ENCODE measurements at regions not wholly inside any gene's neighbourhood (a gene's known extent, or its start where the extent isn't known, plus 50 kb on each side); places are given as distances from the start of the nearest gene placed in this dataset.
"Not testable (repeated sequence)": the region's sequence is repeated elsewhere in the genome, so short reads cannot be mapped to it uniquely, and the experiment has no call there.

DNA sequence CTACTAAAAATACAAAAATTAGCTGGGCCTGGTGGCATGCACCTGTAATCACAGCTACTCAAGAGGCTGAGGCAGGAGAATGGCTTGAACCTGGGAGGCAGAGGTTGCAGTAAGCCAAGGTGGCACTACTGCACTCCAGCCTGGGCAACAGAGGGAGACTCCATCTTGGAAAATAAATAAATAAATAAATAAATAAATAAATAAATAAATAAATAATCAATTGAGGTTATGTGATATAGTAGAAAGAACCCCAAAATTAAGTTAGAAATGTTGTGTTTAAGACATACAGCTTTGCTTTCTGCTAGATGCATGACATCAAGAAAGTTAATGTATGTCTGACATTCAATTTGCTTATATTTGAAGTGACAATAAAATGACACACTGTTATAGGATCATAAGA lies 1277.7 kb upstream of the ADGRL2 start:
- H3K27me3 Mint-ChIP-seq (ENCODE audit: low read depth); DNase-seq; H3K36me3 Mint-ChIP-seq (ENCODE audit: insufficient read depth in 2 of 2); H3K27ac Mint-ChIP-seq; ATAC-seq (replicated peaks in 1 of 2); H3K4me1 Mint-ChIP-seq (ENCODE audit: low read depth); H3K4me3 Mint-ChIP-seq; H3K9me3 Mint-ChIP-seq: not testable (repeated sequence)

DNA sequence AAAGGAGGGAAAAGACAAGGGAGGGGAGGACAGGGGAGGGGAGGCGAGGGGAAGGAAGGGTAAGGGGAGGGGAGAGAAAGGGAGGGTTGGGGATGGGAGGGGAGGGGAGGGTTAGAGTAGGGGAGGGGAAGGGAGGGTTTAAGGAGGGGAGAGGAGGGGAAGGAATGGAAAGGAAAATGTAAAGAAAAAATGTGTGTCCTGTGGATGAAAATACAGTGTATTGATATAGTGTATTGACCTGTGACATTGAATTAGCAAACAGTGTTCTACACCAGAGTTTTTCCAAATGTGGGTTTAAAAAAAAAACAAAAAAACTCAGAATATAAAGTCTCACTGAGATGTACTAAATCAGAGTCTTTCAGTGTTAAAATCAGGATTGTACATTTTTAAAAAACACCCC lies 1279.8 kb upstream of the ADGRL2 start:
- Mint-ChIP-seq H3K27me3 (ENCODE audit: low read depth) (no peaks in the 10 kb centered on the region), H3K4me3 (no peak overlapping the region), H3K9me3 (peaks cover 5 to 12% of the 10 kb centered on the region in 2 donors), H3K36me3 (ENCODE audit: insufficient read depth in 2 of 2) (no peaks in the 10 kb centered on the region), H3K4me1 (ENCODE audit: low read depth) (no peaks in the 10 kb centered on the region), H3K27ac (no peak overlapping the region)
- DNase-seq (no peak), ATAC-seq (replicated peaks in 1 of 2) (no peak)

- DNase-seq: no peak
- ATAC-seq (replicated peaks in 1 of 2): no peak
- H3K4me3 Mint-ChIP-seq: no peak overlapping the region
- no peaks in the 10 kb centered on the region for H3K4me1 Mint-ChIP-seq (ENCODE audit: low read depth)
- no peaks in the 10 kb centered on the region for H3K27me3 Mint-ChIP-seq (ENCODE audit: low read depth)
- no peak overlapping the region for H3K27ac Mint-ChIP-seq
- peaks cover 5 to 8% of the 10 kb centered on the region in 2 donors for H3K9me3 Mint-ChIP-seq
- H3K36me3 Mint-ChIP-seq (ENCODE audit: insufficient read depth in 2 of 2): no peaks in the 10 kb centered on the region
These were observed 1283.7 kb upstream of the ADGRL2 start for GRCh38 chr1:80517062-80517461.

- DNase-seq (no peak), ATAC-seq (replicated peaks in 1 of 2) (no peak)
- Mint-ChIP-seq H3K4me3 (no peak overlapping the region), H3K4me1 (ENCODE audit: low read depth) (no peaks in the 10 kb centered on the region), H3K27ac (no peak overlapping the region), H3K36me3 (ENCODE audit: insufficient read depth in 2 of 2) (no peaks in the 10 kb centered on the region), H3K27me3 (ENCODE audit: low read depth) (no peaks in the 10 kb centered on the region), H3K9me3 (peaks cover 0 to 2% of the 10 kb centered on the region in 2 donors)
These were observed 1290.7 kb upstream of the ADGRL2 start for GRCh38 chr1:80509965-80510522.

DNA sequence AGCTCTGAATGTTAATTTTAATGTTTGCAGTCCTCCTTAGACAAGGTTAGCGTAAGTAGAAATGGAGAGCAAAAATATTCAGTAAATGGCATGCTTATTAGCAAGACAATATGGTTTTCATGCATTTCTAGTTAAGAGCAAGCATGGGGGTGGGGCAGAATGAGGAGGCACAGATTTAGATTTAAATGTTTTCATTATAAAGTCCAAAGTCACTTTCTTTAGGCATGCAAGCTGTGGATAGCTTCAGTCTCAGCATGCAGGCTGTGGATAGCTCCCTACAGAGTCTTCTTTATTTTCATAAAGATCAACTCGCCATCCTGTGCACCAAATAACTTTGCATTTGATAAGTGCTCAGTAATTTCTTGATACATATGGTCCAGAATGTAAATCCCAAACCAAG lies 1294.5 kb upstream of the ADGRL2 start:
- H3K4me1 Mint-ChIP-seq (ENCODE audit: low read depth): no peaks in the 10 kb centered on the region
- no peak for DNase-seq
- H3K9me3 Mint-ChIP-seq: peaks cover 3 to 9% of the 10 kb centered on the region in 2 donors
- no peak for ATAC-seq (replicated peaks in 1 of 2)
- H3K27me3 Mint-ChIP-seq (ENCODE audit: low read depth): no peaks in the 10 kb centered on the region
- H3K36me3 Mint-ChIP-seq (ENCODE audit: insufficient read depth in 2 of 2): no peaks in the 10 kb centered on the region
- H3K4me3 Mint-ChIP-seq: no peak overlapping the region
- H3K27ac Mint-ChIP-seq: no peak overlapping the region

DNA sequence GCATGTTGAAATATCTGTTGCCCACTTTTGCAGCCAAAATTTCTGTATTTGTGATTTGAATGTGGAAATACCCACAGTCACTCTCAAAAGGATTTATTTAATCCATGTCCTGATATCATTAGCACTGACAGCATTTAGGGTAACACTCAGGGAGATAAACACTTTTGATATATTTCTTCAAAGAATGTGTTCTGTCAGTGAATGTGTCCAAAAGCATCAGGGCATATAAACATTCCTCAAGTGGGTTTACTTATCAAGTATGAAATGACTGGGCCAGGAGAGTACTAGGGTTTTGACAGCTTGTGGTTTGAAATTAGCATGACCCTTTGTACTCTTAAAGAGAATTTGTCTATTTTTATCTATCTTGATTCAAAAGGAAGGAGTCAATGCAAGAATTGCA lies 1302.1 kb upstream of the ADGRL2 start:
- no peak for DNase-seq
- H3K4me3 Mint-ChIP-seq: no peak overlapping the region
- H3K27me3 Mint-ChIP-seq (ENCODE audit: low read depth): no peaks in the 10 kb centered on the region
- no peak for ATAC-seq (replicated peaks in 1 of 2)
- H3K4me1 Mint-ChIP-seq (ENCODE audit: low read depth): no peaks in the 10 kb centered on the region
- H3K9me3 Mint-ChIP-seq: peaks cover 0 to 5% of the 10 kb centered on the region in 2 donors
- no peaks in the 10 kb centered on the region for H3K36me3 Mint-ChIP-seq (ENCODE audit: insufficient read depth in 2 of 2)
- no peak overlapping the region for H3K27ac Mint-ChIP-seq

GRCh38 chr1:80495806-80496205 lies 1304.9 kb upstream of the ADGRL2 start:
- Mint-ChIP-seq H3K27me3 (ENCODE audit: low read depth) (no peaks in the 10 kb centered on the region), H3K27ac (no peak overlapping the region), H3K9me3 (no peaks in the 10 kb centered on the region), H3K4me3 (no peak overlapping the region), H3K36me3 (ENCODE audit: insufficient read depth in 2 of 2) (peaks cover 0 to 1% of the 10 kb centered on the region in 2 donors), H3K4me1 (ENCODE audit: low read depth) (no peaks in the 10 kb centered on the region)
- ATAC-seq (replicated peaks in 1 of 2): no peak
- DNase-seq: no peak

GRCh38 chr1:80472145-80472544 lies 1328.6 kb upstream of the ADGRL2 start:
- Mint-ChIP-seq H3K4me3 (no peak overlapping the region), H3K36me3 (ENCODE audit: insufficient read depth in 2 of 2) (no peaks in the 10 kb centered on the region), H3K4me1 (ENCODE audit: low read depth) (no peaks in the 10 kb centered on the region), H3K27me3 (ENCODE audit: low read depth) (no peaks in the 10 kb centered on the region), H3K27ac (no peak overlapping the region), H3K9me3 (peaks cover 2 to 3% of the 10 kb centered on the region in 2 donors)
- DNase-seq (no peak), ATAC-seq (replicated peaks in 1 of 2) (no peak)

GRCh38 chr1:80468356-80468755 lies 1332.4 kb upstream of the ADGRL2 start:
- no peak overlapping the region for H3K27ac Mint-ChIP-seq
- H3K36me3 Mint-ChIP-seq (ENCODE audit: insufficient read depth in 2 of 2): no peaks in the 10 kb centered on the region
- H3K9me3 Mint-ChIP-seq: peaks cover 0 to 4% of the 10 kb centered on the region in 2 donors
- H3K27me3 Mint-ChIP-seq (ENCODE audit: low read depth): no peaks in the 10 kb centered on the region
- no peak overlapping the region for H3K4me3 Mint-ChIP-seq
- no peaks in the 10 kb centered on the region for H3K4me1 Mint-ChIP-seq (ENCODE audit: low read depth)
- ATAC-seq (replicated peaks in 1 of 2) (no peak), DNase-seq (no peak)

DNA sequence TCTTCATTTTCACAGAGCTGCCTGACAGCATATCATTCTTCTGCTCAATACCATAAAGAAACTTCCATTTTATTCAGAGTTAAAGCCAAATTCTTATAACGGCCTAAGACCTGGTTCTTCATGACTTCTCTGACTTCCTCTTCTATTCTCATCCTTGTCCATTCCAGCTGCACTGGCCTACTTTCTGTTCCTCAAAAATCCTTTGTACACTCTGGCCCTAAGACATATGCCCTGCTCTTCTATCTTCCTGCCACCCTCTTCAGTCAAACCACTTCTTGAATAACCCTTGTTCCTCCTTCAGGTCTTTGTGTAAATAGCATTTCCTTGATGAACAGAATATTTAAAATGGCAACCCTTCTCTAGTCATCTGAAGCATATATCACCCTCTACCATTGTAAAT lies 1338.7 kb upstream of the ADGRL2 start:
- H3K27ac Mint-ChIP-seq: no peak overlapping the region
- DNase-seq: no peak
- no peak overlapping the region for H3K4me3 Mint-ChIP-seq
- no peaks in the 10 kb centered on the region for H3K27me3 Mint-ChIP-seq (ENCODE audit: low read depth)
- H3K9me3 Mint-ChIP-seq: peaks cover 6 to 9% of the 10 kb centered on the region in 2 donors
- H3K36me3 Mint-ChIP-seq (ENCODE audit: insufficient read depth in 2 of 2): no peaks in the 10 kb centered on the region
- no peak for ATAC-seq (replicated peaks in 1 of 2)
- H3K4me1 Mint-ChIP-seq (ENCODE audit: low read depth): no peaks in the 10 kb centered on the region

- Mint-ChIP-seq H3K27me3 (ENCODE audit: low read depth) (no peaks in the 10 kb centered on the region), H3K36me3 (ENCODE audit: insufficient read depth in 2 of 2) (no peaks in the 10 kb centered on the region), H3K4me3 (no peak overlapping the region), H3K4me1 (ENCODE audit: low read depth) (no peaks in the 10 kb centered on the region), H3K27ac (no peak overlapping the region), H3K9me3 (peaks cover 2 to 9% of the 10 kb centered on the region in 2 donors)
- DNase-seq (no peak), ATAC-seq (replicated peaks in 1 of 2) (no peak)
These were observed 1343.3 kb upstream of the ADGRL2 start for GRCh38 chr1:80457409-80457808.

DNA sequence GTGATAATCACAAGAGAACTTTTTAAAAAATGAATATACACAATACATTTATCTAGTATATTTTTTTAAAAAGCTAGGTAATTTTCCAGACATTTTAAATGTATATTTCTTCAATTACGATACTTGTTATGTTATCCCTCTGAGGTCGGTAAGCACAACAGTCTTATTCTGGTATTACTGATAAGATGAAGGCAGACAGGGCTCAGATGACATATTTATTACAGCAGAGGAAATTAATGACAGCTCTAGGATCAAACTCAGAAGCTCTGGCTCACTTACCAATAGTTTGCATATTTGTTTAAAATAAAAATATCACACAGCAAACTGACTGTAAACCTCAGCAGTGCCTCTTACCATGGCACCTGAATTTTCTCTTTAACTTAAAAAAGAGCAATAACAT lies 1347.0 kb upstream of the ADGRL2 start:
- Mint-ChIP-seq H3K4me1 (ENCODE audit: low read depth) (no peaks in the 10 kb centered on the region), H3K36me3 (ENCODE audit: insufficient read depth in 2 of 2) (no peaks in the 10 kb centered on the region), H3K27ac (no peak overlapping the region), H3K4me3 (no peak overlapping the region), H3K27me3 (ENCODE audit: low read depth) (no peaks in the 10 kb centered on the region), H3K9me3 (peaks cover 6 to 9% of the 10 kb centered on the region in 2 donors)
- ATAC-seq (replicated peaks in 1 of 2): no peak
- DNase-seq: no peak

DNA sequence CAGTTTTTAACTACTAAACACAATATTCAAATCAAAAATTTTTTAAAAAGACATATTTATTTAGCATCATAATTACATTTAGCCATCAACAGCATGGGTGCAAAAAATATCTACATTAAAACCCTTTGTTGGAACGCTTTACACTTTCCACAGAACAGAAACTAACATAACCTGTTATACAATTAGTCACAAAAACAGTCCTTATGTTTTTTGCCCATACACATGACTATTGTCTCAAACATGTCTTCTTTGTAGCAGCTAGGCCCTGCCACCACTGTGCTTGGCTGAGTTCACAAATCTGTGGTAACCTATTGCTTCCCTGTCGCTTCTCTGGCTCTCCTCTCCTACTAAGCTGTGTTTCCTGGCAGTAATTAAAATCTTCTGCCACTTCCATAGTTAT lies 1350.0 kb upstream of the ADGRL2 start:
- H3K27ac Mint-ChIP-seq: no peak overlapping the region
- ATAC-seq (replicated peaks in 1 of 2) (no peak), DNase-seq (no peak)
- no peaks in the 10 kb centered on the region for H3K27me3 Mint-ChIP-seq (ENCODE audit: low read depth)
- no peak overlapping the region for H3K4me3 Mint-ChIP-seq
- H3K36me3 Mint-ChIP-seq (ENCODE audit: insufficient read depth in 2 of 2): no peaks in the 10 kb centered on the region
- peaks cover 4 to 6% of the 10 kb centered on the region in 2 donors for H3K9me3 Mint-ChIP-seq
- H3K4me1 Mint-ChIP-seq (ENCODE audit: low read depth): no peaks in the 10 kb centered on the region

DNA sequence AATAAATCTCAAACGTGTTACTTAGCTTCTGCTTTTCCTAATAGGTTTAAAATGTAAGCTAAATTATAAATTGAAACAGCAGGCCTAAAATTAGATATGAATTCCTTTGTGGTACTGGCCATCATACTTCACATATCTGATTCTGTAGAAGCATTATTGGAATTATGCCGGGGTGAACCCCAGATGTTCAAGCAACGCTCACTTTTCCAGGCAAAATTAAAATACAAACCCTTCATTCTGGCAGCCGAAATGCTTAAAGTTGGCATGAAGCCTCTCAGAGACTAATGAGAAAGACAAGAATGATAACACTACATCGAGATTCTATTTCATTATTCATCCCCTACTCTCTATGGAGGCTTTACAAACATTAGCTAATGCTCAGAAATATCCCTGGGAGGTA lies 1352.7 kb upstream of the ADGRL2 start:
- Mint-ChIP-seq H3K9me3 (peaks cover 4 to 6% of the 10 kb centered on the region in 2 donors), H3K27ac (no peak overlapping the region), H3K36me3 (ENCODE audit: insufficient read depth in 2 of 2) (no peaks in the 10 kb centered on the region), H3K4me3 (no peak overlapping the region), H3K27me3 (ENCODE audit: low read depth) (no peaks in the 10 kb centered on the region), H3K4me1 (ENCODE audit: low read depth) (no peaks in the 10 kb centered on the region)
- DNase-seq (no peak), ATAC-seq (replicated peaks in 1 of 2) (no peak)

All from activated T-cell treated with anti-CD3 and anti-CD28 coated beads, Interleukin-2, amount 50 U/mL, for 72 hours (primary cell).